Endothelial cell of umbilical vein (primary cell): ENCODE measurements at regions not wholly inside any gene's neighbourhood (a gene's known extent, or its start where the extent isn't known, plus 50 kb on each side); places are given as distances from the start of the nearest gene placed in this dataset.

Experiments used
- EZH2 ChIP-seq: IDR thresholded peaks from 2 replicates; pipeline ENCODE4 v1.6.1; 2012; ENCODE audit warnings: borderline replicate concordance, low read depth, mild to moderate bottlenecking, moderate library complexity, low read length, inconsistent platforms; ENCODE audit not compliant: severe bottlenecking
- FOS ChIP-seq: IDR thresholded peaks from 2 replicates; pipeline ENCODE4 v1.6.1; 2011; ENCODE audit warnings: mild to moderate bottlenecking, low read length, moderate library complexity, borderline replicate concordance; ENCODE audit not compliant: insufficient read depth
- GATA2 ChIP-seq: IDR thresholded peaks from 2 replicates; pipeline ENCODE4 v1.7.0; 2011; ENCODE audit warnings: low read depth, mild to moderate bottlenecking, moderate library complexity, mixed read lengths, low read length; ENCODE audit not compliant: insufficient read length, insufficient read depth
- MYC ChIP-seq: IDR thresholded peaks from one replicate; pipeline ENCODE4 v1.6.1; 2011; ENCODE audit warnings: mild to moderate bottlenecking, low read depth, low read length
- POLR2A ChIP-seq: IDR thresholded peaks from 2 replicates; pipeline ENCODE4 v1.6.1; 2012; ENCODE audit warnings: low read depth, mild to moderate bottlenecking, control low read depth, low read length
- POLR2AphosphoS5 ChIP-seq: IDR thresholded peaks from 2 replicates; pipeline ENCODE4 v1.6.1; 2012; ENCODE audit warnings: low read depth, mild to moderate bottlenecking, control low read depth, low read length, moderate library complexity; ENCODE audit not compliant: insufficient read depth
- TF ChIP-seq, protein P1 (sequence below), 2 donors: IDR thresholded peaks; 1 replicate in 1 of 2; 2 replicates in 1 of 2; pipeline ENCODE4 v1.5.1; 2011; ENCODE audit warnings: low read length in 2 of 2, mild to moderate bottlenecking in 2 of 2, moderate library complexity in 2 of 2, control low read depth in 1 of 2, inconsistent platforms in 1 of 2, low read depth in 1 of 2; ENCODE audit not compliant: insufficient read depth in 1 of 2; ENCODE audit errors: extremely low read depth in 1 of 2
- TF ChIP-seq, protein P2 (sequence below): IDR thresholded peaks from 2 replicates; pipeline ENCODE4 v1.6.1; 2011; ENCODE audit not compliant: insufficient read depth, insufficient read length

DNA sequence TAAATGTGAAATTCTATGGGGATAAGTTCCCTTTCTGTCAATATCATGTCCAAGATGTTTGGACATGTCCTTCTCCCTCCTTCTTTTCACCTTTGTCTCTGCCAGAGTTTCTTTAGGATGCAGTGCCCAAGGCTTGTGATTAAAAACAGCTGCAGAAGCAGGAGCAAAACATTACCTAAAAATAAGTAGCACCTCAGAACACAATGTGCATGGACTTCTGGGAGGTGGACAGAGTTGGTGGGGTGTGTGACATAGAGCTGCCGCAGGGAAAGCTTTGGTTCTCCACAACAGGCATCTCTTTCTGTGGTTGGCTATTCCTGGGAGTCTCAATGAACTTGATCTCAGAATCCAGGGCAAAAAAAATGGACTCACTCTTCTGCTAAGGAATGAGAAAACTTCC, 97.0 kb downstream of the SEC61B start:
- TF ChIP-seq POLR2A: no peak
- TF ChIP-seq, protein P1, sequence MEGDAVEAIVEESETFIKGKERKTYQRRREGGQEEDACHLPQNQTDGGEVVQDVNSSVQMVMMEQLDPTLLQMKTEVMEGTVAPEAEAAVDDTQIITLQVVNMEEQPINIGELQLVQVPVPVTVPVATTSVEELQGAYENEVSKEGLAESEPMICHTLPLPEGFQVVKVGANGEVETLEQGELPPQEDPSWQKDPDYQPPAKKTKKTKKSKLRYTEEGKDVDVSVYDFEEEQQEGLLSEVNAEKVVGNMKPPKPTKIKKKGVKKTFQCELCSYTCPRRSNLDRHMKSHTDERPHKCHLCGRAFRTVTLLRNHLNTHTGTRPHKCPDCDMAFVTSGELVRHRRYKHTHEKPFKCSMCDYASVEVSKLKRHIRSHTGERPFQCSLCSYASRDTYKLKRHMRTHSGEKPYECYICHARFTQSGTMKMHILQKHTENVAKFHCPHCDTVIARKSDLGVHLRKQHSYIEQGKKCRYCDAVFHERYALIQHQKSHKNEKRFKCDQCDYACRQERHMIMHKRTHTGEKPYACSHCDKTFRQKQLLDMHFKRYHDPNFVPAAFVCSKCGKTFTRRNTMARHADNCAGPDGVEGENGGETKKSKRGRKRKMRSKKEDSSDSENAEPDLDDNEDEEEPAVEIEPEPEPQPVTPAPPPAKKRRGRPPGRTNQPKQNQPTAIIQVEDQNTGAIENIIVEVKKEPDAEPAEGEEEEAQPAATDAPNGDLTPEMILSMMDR (IDR thresholded peaks at IDR 0.05; ENCODE audit: extremely low read depth in 1 of 2, insufficient read depth in 1 of 2, low read depth in 1 of 2, low read length in 2 of 2): no peak
- TF ChIP-seq POLR2AphosphoS5: no peak
- no peak for TF ChIP-seq EZH2
- TF ChIP-seq, protein P2, sequence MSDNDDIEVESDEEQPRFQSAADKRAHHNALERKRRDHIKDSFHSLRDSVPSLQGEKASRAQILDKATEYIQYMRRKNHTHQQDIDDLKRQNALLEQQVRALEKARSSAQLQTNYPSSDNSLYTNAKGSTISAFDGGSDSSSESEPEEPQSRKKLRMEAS: no peak
- TF ChIP-seq MYC: no peak
- no peak for TF ChIP-seq GATA2
- TF ChIP-seq FOS: no peak
